GM18868 (cell line): ENCODE measurements at regions not wholly inside any gene's neighbourhood (a gene's known extent, or its start where the extent isn't known, plus 50 kb on each side); places are given as distances from the start of the nearest gene placed in this dataset.

Source experiments
- ATAC-seq: cut with Tn5 transposase; IDR thresholded peaks from one replicate; pipeline ENCODE4 v1.9.1; 2021; ENCODE audit warnings: mild to moderate bottlenecking, moderate library complexity; ENCODE audit not compliant: unreplicated experiment

- ATAC-seq: no peak
Observed at GRCh38 chr3:188057124-188057523, 96.8 kb upstream of the LPP start.

- ATAC-seq: no peak
Observed at GRCh38 chr3:188058569-188059184, 95.3 kb upstream of the LPP start.

- no peak for ATAC-seq
Observed at GRCh38 chr3:188059351-188059750, 94.6 kb upstream of the LPP start.

- ATAC-seq: no peak
Observed at GRCh38 chr3:188060264-188060835, 93.6 kb upstream of the LPP start.

GRCh38 chr3:188060840-188061544 is 93.0 kb upstream of the LPP start:
- no peak for ATAC-seq

GRCh38 chr3:188062216-188062615 is 91.7 kb upstream of the LPP start:
- ATAC-seq: no peak

GRCh38 chr3:188064831-188065493 is 89.0 kb upstream of the LPP start:
- ATAC-seq: no peak

- ATAC-seq: no peak
Observed at GRCh38 chr3:188066141-188066540, 87.8 kb upstream of the LPP start.

- no peak for ATAC-seq
Observed at GRCh38 chr3:188067932-188068331, 86.0 kb upstream of the LPP start.

GRCh38 chr3:188068342-188068741 is 85.6 kb upstream of the LPP start:
- ATAC-seq: no peak

GRCh38 chr3:188071636-188072035 is 82.3 kb upstream of the LPP start:
- no peak for ATAC-seq

GRCh38 chr3:188076176-188076575 is 77.8 kb upstream of the LPP start:
- ATAC-seq: no peak

- no peak for ATAC-seq
Observed at GRCh38 chr3:188077160-188077799, 76.7 kb upstream of the LPP start.

- no peak for ATAC-seq
Observed at GRCh38 chr3:188080091-188080490, 73.9 kb upstream of the LPP start.

GRCh38 chr3:188082031-188082430 is 71.9 kb upstream of the LPP start:
- no peak for ATAC-seq

GRCh38 chr3:188082450-188082849 is 71.5 kb upstream of the LPP start:
- no peak for ATAC-seq

- ATAC-seq: no peak
Observed at GRCh38 chr3:188083011-188083410, 70.9 kb upstream of the LPP start.

- no peak for ATAC-seq
Observed at GRCh38 chr3:188084752-188085583, 69.0 kb upstream of the LPP start.

GRCh38 chr3:188085584-188086560 is 68.1 kb upstream of the LPP start:
- no peak for ATAC-seq
